ENCODE measurements at regions not wholly inside any gene's neighbourhood (a gene's known extent, or its start where the extent isn't known, plus 50 kb on each side); places are given as distances from the start of the nearest gene placed in this dataset.

DNA sequence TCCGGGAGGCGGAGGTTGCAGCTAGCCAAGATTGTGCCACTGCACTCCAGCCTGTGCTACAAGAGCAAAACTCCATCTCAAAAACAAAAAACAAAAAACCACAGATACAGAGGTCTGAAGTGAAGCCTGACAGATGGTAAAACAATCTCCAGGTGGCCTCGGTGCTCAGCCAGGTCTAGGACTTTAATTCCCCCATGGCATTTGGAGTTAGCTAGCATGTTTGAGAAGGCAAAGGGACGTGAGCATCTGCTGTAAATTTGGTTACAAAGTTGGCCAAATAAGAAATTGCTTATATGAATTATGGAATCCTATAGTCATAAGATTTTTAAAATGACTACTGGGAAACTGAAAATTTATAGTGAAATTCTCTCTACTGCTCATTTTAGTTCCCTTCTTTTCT lies 98.3 kb upstream of the FMN2 start:
- TF ChIP-seq, protein P1, sequence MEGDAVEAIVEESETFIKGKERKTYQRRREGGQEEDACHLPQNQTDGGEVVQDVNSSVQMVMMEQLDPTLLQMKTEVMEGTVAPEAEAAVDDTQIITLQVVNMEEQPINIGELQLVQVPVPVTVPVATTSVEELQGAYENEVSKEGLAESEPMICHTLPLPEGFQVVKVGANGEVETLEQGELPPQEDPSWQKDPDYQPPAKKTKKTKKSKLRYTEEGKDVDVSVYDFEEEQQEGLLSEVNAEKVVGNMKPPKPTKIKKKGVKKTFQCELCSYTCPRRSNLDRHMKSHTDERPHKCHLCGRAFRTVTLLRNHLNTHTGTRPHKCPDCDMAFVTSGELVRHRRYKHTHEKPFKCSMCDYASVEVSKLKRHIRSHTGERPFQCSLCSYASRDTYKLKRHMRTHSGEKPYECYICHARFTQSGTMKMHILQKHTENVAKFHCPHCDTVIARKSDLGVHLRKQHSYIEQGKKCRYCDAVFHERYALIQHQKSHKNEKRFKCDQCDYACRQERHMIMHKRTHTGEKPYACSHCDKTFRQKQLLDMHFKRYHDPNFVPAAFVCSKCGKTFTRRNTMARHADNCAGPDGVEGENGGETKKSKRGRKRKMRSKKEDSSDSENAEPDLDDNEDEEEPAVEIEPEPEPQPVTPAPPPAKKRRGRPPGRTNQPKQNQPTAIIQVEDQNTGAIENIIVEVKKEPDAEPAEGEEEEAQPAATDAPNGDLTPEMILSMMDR (IDR thresholded peaks at IDR 0.05; ENCODE audit: low read depth, low read length): no peak
- no peak for TF ChIP-seq EZH2phosphoT487 (IDR thresholded peaks at IDR 0.05; ENCODE audit: low read depth)
